Hepatocyte (in vitro differentiated cells): ENCODE measurements at regions not wholly inside any gene's neighbourhood (a gene's known extent, or its start where the extent isn't known, plus 50 kb on each side); places are given as distances from the start of the nearest gene placed in this dataset.

ENCODE experiments used
- DNase-seq: peaks from one replicate; pipeline ENCODE4 v3.0.0-alpha.2; 2016; ENCODE audit warnings: low spot score
- H2AFZ ChIP-seq: fragments of 200-600 bp; sonication (generic); 2 replicates; pipeline ENCODE4 v1.6.0; 2016; ENCODE audit warnings: antibody characterized with exemption, mild to moderate bottlenecking
- H3K27ac ChIP-seq: fragments of 200-600 bp; sonication (generic); 2 replicates; pipeline ENCODE4 v1.5.1; 2016; ENCODE audit warnings: mild to moderate bottlenecking
- H3K27me3 ChIP-seq: fragments of 200-600 bp; sonication (generic); 2 replicates; pipeline ENCODE4 v1.6.1; 2016
- H3K36me3 ChIP-seq: fragments of 200-600 bp; sonication (generic); replicated peaks from 2 replicates; pipeline ENCODE4 v1.5.1; 2016; ENCODE audit warnings: low read depth; ENCODE audit not compliant: insufficient read depth
- H3K4me1 ChIP-seq: fragments of 200-600 bp; sonication (generic); 2 replicates; pipeline ENCODE4 v1.5.1; 2016; ENCODE audit warnings: mild to moderate bottlenecking, moderate library complexity; ENCODE audit not compliant: insufficient read depth
- H3K4me2 ChIP-seq: fragments of 200-600 bp; sonication (generic); 2 replicates; pipeline ENCODE4 v1.6.0; 2016
- H3K4me3 ChIP-seq: fragments of 200-600 bp; sonication (generic); 2 replicates; pipeline ENCODE4 v1.5.1; 2016; ENCODE audit warnings: mild to moderate bottlenecking
- H3K79me2 ChIP-seq: fragments of 200-600 bp; sonication (generic); 2 replicates; pipeline ENCODE4 v1.6.0; 2017; ENCODE audit warnings: mild to moderate bottlenecking
- H3K9me2 ChIP-seq: fragments of 200-600 bp; sonication (generic); replicated peaks from 2 replicates; pipeline ENCODE4 v1.6.0; 2017; ENCODE audit warnings: mild to moderate bottlenecking; ENCODE audit not compliant: insufficient read depth
- H3K9me3 ChIP-seq: fragments of 200-600 bp; sonication (generic); 2 replicates; pipeline ENCODE4 v1.5.1; 2016; ENCODE audit warnings: low read depth, mild to moderate bottlenecking
- H4K20me1 ChIP-seq: fragments of 200-600 bp; sonication (generic); 2 replicates; pipeline ENCODE4 v1.6.0; 2016; ENCODE audit warnings: mild to moderate bottlenecking; ENCODE audit not compliant: insufficient read depth, poor library complexity, severe bottlenecking
- CTCF ChIP-seq: fragments of 200-600 bp; sonication (generic); IDR thresholded peaks from 2 replicates; pipeline ENCODE4 v1.5.1; 2016; ENCODE audit warnings: antibody characterized with exemption, mild to moderate bottlenecking; ENCODE audit not compliant: poor library complexity
- EZH2 ChIP-seq: fragments of 200-600 bp; sonication (generic); IDR thresholded peaks from 2 replicates; pipeline ENCODE4 v1.6.1; 2016; ENCODE audit warnings: antibody characterized with exemption, mild to moderate bottlenecking, borderline replicate concordance
- EZH2phosphoT487 ChIP-seq: fragments of 200-600 bp; sonication (generic); IDR thresholded peaks from one replicate; pipeline ENCODE4 v1.6.1; 2018; ENCODE audit warnings: antibody characterized with exemption, mild to moderate bottlenecking, low read depth, moderate library complexity; ENCODE audit not compliant: unreplicated experiment, severe bottlenecking
- WGBS: methylation state at CpG from one replicate; pipeline ENCODE4 v1.1.6; 2016; ENCODE audit warnings: low lambda C conversion rate; ENCODE audit errors: missing lambda C conversion rate; 5-methylcytosine and 5-hydroxymethylcytosine counted together

DNA sequence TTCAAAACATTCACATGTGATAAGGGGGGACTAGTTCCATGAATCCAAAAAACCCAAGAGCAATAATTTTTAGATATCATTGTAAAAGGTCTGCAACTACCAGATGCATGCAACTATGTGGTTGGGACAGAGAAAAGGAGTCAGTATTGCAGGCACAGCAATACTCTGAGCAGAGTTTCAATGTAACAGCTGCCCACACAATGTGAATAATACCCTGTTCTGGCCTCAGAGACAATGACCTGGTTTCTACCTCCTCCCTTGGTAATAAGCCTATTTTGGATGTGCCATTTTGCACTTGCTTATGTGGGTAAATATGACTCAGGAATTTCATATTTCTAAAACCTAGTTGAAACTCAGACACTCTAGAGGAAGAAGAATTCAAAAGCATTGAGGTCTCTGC is 194.8 kb upstream of the RASGEF1B start:
- H4K20me1 ChIP-seq: no peaks in the 10 kb centered on the region
- no peaks in the 10 kb centered on the region for H3K79me2 ChIP-seq
- H3K9me3 ChIP-seq: no peaks in the 10 kb centered on the region
- no peaks in the 10 kb centered on the region for H3K36me3 ChIP-seq
- H3K4me3 ChIP-seq: no peak overlapping the region
- no peak overlapping the region for H3K27ac ChIP-seq
- no peaks in the 10 kb centered on the region for H3K27me3 ChIP-seq
- no peak overlapping the region for H3K4me2 ChIP-seq
- H3K4me1 ChIP-seq: no peaks in the 10 kb centered on the region
- no peak for TF ChIP-seq EZH2
- TF ChIP-seq CTCF: no peak
- TF ChIP-seq EZH2phosphoT487: no peak
- no peak overlapping the region for H2AFZ ChIP-seq
- H3K9me2 ChIP-seq: no peaks in the 10 kb centered on the region
- DNase-seq: no peak

DNA sequence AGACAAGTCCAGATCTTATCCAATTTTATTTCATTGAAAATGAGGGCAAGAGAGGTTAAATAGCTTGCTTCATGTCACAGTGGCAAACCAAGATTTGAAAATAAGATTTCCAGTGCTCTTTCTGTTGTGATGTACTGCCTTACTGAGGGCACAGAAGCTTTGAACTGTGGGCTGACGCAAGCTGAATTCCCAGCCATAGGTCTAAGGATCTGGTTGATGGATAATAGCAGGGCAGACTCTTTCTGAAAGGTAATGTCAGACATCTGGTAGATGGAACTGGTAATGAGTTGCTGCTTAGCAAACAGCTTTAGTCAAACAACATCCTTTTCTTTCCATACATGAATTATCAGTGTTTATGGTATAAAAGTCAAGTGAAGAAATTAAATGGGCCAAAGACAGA is 193.9 kb upstream of the RASGEF1B start:
- TF ChIP-seq EZH2 (no peak), EZH2phosphoT487 (no peak), CTCF (no peak)
- Histone ChIP-seq H3K27me3 (no peaks in the 10 kb centered on the region), H3K4me2 (no peak overlapping the region), H3K4me1 (no peaks in the 10 kb centered on the region), H3K27ac (no peak overlapping the region), H2AFZ (no peak overlapping the region), H3K9me3 (no peaks in the 10 kb centered on the region), H3K79me2 (no peaks in the 10 kb centered on the region), H3K9me2 (no peaks in the 10 kb centered on the region), H3K4me3 (no peak overlapping the region), H4K20me1 (no peaks in the 10 kb centered on the region), H3K36me3 (no peaks in the 10 kb centered on the region)
- DNase-seq: no peak
- 88% methylated on average over 1 of the region's 1 CpG for WGBS

DNA sequence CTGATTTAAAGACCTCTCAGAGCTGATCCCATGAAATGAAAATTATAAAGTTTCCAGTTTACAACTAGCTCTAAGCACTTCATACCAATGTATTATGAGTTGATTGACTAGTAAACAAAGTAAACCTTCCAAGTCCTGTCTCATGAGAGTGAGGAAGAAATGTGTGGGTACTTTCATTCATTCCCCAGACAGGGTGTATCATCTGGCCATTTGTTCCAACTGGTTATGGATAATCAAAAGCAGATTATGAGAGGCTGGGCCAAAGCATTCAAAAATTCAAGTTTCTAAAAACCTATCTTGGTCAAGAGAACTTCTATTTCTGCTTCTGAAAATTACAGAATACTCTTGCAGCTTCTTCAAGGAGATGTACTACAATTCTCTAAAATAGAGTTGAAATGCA is 193.3 kb upstream of the RASGEF1B start:
- Histone ChIP-seq H2AFZ (no peak overlapping the region), H3K9me3 (no peaks in the 10 kb centered on the region), H3K4me1 (no peaks in the 10 kb centered on the region), H3K4me2 (no peak overlapping the region), H3K27ac (no peak overlapping the region), H3K79me2 (no peaks in the 10 kb centered on the region), H3K27me3 (no peaks in the 10 kb centered on the region), H3K4me3 (no peak overlapping the region), H4K20me1 (no peaks in the 10 kb centered on the region), H3K9me2 (no peaks in the 10 kb centered on the region), H3K36me3 (no peaks in the 10 kb centered on the region)
- no peak for DNase-seq
- TF ChIP-seq CTCF: no peak
- no peak for TF ChIP-seq EZH2phosphoT487
- TF ChIP-seq EZH2: no peak

DNA sequence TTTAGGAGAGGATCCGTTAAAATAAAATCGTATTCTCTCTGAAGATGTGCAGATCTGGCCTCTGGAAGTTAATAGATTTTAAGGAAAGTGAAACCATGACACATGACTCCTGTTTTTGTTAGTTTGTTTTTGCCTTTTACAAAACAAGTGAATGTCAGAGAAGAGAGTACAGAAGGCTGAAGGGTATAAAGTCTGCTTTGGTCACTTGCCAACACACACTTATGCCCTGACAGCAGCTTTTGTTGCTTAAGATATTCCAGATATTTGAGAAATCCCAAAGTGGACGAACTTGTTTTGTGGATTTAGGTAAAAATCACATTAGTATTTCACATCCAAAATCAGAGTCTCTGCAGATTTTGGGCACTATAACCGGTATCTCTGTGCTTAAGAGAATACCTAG is 192.4 kb upstream of the RASGEF1B start:
- H3K36me3 ChIP-seq: no peaks in the 10 kb centered on the region
- no peaks in the 10 kb centered on the region for H3K79me2 ChIP-seq
- TF ChIP-seq EZH2phosphoT487: no peak
- no peak for TF ChIP-seq EZH2
- no peak for TF ChIP-seq CTCF
- no peaks in the 10 kb centered on the region for H3K9me3 ChIP-seq
- H3K4me1 ChIP-seq: no peaks in the 10 kb centered on the region
- 72% methylated on average over 4 of the region's 4 CpGs for WGBS
- no peaks in the 10 kb centered on the region for H3K27me3 ChIP-seq
- no peak overlapping the region for H3K4me2 ChIP-seq
- H3K4me3 ChIP-seq: no peak overlapping the region
- no peaks in the 10 kb centered on the region for H4K20me1 ChIP-seq
- DNase-seq: no peak
- no peak overlapping the region for H2AFZ ChIP-seq
- no peaks in the 10 kb centered on the region for H3K9me2 ChIP-seq
- H3K27ac ChIP-seq: peak overlapping the region; percentile 7
